ENCODE measurements at regions not wholly inside any gene's neighbourhood (a gene's known extent, or its start where the extent isn't known, plus 50 kb on each side); places are given as distances from the start of the nearest gene placed in this dataset.

DNA sequence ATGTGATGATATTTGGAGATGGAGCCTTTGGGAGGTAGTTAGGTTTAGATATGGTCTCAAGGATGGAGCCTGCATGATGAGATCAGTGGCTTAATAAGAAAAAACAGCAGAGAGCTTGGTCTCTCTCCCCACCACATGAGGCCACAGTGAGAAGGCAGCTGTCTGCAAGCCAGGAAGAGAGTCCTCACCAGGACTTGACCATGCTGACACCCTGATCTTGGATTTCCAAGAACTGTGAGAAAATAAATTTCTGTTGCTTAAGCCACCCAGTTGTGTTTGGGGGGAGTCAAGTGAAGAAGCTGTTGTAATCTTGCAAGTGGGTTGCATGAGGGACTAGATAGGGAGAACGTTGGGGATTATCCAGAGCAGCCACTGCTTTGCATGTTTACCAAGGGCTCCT, 62.3 kb upstream of the TNFAIP8L3 start:
- peaks cover 20% of the 10 kb centered on the region for H3K4me1 ChIP-seq
- no peak overlapping the region for H3K4me3 ChIP-seq
- H3K27ac ChIP-seq, result no peak overlapping the region
- H3K27me3 ChIP-seq, result no peaks in the 10 kb centered on the region
- DNase-seq, result peak in 1 of 2 experiments; percentile 13
- no peaks in the 10 kb centered on the region for H3K36me3 ChIP-seq
- H3K9me3 ChIP-seq (replicated peaks), result no peaks in the 10 kb centered on the region

DNA sequence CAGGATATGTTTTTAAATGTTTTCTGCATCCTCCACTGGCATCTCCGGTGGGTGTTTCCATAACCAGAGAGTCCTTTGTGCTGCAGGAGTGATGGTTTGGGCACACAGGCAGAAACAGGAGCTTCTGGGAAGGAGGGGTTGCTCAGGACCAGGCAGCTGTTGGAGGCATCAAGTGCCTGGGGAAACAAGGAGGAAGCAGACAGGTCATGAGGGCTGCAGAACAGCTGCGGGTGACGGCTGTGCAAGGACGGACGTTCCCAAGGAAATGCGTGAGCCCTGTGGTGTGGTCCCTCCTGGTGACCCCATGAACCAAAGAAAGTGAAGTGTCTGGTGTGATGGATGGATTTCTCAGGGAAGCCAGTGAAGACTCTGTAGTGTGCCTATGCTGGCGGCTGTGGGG, 61.2 kb upstream of the TNFAIP8L3 start:
- no peaks in the 10 kb centered on the region for H3K36me3 ChIP-seq
- peak overlapping the region; percentile 61 for H3K27ac ChIP-seq
- no peaks in the 10 kb centered on the region for H3K27me3 ChIP-seq
- H3K9me3 ChIP-seq (replicated peaks), result no peaks in the 10 kb centered on the region
- H3K4me3 ChIP-seq, result no peak overlapping the region
- DNase-seq, result peak; percentile 90 to 94
- H3K4me1 ChIP-seq, result peaks cover 17% of the 10 kb centered on the region

DNA sequence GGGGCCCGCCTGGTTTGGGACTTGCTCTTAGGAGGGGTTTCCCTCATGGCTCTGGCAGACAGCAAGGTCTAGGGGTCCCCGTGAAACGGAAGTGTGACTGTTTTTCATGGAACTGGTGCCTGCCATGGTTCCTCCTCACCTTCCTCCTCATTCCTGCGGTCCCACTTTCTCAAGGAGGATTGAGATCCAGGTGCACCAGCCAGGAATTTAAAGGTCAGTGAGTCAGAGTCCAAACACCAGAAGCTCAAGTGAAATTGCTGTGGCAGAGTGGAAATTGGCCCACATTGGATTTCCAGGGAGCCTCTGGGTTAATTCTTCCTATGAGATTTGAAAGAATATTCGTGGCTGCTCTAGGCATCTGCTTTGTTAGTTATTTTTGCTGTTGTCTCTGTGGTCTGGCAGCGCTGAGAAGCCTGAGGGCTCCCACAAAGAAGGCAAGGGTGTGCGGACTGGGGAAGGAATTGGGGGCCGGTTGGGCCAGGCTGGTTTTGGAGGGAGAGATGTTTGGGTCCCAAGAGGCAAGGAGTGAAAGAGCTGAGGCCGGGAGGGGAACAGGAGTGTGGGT, 60.4 kb upstream of the TNFAIP8L3 start:
- H3K9me3 ChIP-seq (replicated peaks), result no peaks in the 10 kb centered on the region
- H3K27me3 ChIP-seq, result no peaks in the 10 kb centered on the region
- DNase-seq, result peak in 1 of 2 experiments; percentile 17
- H3K4me1 ChIP-seq, result peaks cover 17% of the 10 kb centered on the region
- H3K36me3 ChIP-seq, result no peaks in the 10 kb centered on the region
- peak overlapping the region; percentile 61 for H3K27ac ChIP-seq
- H3K4me3 ChIP-seq, result no peak overlapping the region

Measured in SJCRH30 (cell line).